Choroid plexus epithelial cell (primary cell): ENCODE measurements at regions not wholly inside any gene's neighbourhood (a gene's known extent, or its start where the extent isn't known, plus 50 kb on each side); places are given as distances from the start of the nearest gene placed in this dataset.
A peak's percentile ranks its signal among the peaks of the same experiment; 100 is the strongest.

Source experiments
- DNase-seq: peaks from one replicate; pipeline ENCODE4 v3.0.0-alpha.2; 2010; ENCODE audit warnings: low read depth
- H3K4me3 ChIP-seq: 2 replicates; pipeline ENCODE4 v1.5.1; 2011; ENCODE audit warnings: low read depth, mild to moderate bottlenecking, control low read depth, low read length, moderate library complexity
- TF ChIP-seq, protein P1 (sequence below): conservative IDR thresholded peaks from 2 replicates; pipeline ENCODE4 v1.5.1; 2011; ENCODE audit warnings: low read depth, mild to moderate bottlenecking, control low read depth, inconsistent platforms, low read length, moderate library complexity

GRCh38 chr2:120865656-120866055, 130.0 kb downstream of the GLI2 start:
- no peak for DNase-seq
- TF ChIP-seq, protein P1, sequence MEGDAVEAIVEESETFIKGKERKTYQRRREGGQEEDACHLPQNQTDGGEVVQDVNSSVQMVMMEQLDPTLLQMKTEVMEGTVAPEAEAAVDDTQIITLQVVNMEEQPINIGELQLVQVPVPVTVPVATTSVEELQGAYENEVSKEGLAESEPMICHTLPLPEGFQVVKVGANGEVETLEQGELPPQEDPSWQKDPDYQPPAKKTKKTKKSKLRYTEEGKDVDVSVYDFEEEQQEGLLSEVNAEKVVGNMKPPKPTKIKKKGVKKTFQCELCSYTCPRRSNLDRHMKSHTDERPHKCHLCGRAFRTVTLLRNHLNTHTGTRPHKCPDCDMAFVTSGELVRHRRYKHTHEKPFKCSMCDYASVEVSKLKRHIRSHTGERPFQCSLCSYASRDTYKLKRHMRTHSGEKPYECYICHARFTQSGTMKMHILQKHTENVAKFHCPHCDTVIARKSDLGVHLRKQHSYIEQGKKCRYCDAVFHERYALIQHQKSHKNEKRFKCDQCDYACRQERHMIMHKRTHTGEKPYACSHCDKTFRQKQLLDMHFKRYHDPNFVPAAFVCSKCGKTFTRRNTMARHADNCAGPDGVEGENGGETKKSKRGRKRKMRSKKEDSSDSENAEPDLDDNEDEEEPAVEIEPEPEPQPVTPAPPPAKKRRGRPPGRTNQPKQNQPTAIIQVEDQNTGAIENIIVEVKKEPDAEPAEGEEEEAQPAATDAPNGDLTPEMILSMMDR: no peak
- H3K4me3 ChIP-seq: no peak overlapping the region

DNA sequence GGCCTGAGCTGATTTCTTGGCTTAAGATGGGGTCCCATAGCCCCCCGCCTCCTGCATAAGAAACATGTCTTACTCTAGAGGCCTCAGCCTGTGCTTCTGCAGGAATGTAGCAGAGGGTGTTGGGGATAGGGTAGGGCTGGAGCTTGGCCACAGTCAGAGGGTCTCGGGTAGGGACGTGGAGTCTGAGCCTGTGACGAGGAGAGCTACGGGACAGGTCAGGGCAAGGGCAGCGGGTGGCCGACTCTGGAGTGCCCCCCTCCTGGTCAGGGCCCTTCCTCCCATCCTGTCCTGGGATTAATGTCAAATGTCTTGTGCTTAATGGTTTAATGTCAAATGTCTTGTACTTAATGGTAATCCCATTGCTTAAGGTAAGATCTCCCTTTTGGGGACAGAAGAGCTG, 130.4 kb downstream of the GLI2 start:
- H3K4me3 ChIP-seq: no peak overlapping the region
- TF ChIP-seq, protein P1: no peak
- DNase-seq: no peak

DNA sequence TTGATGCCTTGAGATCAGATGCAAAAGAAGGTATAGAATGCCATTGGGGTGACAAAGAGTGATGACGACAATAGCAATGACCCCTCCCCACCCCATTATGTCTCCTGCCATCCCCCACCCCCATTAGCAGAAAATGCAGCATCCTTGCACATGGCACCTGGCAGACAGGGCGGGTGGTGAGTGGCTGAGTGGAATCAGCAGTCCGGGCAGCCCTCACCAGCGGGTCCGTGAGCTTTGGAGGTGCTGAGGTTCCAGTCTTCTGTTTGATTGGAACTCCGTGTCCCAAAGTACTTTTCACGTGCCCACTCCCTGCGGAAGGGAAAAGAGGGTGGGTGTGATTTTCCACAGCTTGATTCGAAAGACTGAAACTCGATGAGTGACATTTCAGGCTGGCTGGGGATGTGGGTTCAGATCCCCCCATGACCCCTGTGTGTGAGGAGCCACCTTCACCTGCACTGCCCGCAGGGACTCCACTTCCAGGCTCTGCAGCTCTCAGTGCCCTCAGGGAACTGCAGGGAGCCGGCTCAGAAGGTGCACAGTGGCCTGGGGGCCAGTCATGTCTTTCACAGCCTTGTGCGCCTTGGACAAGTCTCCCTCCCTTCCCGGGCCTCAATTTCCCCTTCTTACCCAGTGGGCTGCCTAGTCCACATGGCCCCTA, 130.9 kb downstream of the GLI2 start:
- TF ChIP-seq, protein P1: no peak

DNA sequence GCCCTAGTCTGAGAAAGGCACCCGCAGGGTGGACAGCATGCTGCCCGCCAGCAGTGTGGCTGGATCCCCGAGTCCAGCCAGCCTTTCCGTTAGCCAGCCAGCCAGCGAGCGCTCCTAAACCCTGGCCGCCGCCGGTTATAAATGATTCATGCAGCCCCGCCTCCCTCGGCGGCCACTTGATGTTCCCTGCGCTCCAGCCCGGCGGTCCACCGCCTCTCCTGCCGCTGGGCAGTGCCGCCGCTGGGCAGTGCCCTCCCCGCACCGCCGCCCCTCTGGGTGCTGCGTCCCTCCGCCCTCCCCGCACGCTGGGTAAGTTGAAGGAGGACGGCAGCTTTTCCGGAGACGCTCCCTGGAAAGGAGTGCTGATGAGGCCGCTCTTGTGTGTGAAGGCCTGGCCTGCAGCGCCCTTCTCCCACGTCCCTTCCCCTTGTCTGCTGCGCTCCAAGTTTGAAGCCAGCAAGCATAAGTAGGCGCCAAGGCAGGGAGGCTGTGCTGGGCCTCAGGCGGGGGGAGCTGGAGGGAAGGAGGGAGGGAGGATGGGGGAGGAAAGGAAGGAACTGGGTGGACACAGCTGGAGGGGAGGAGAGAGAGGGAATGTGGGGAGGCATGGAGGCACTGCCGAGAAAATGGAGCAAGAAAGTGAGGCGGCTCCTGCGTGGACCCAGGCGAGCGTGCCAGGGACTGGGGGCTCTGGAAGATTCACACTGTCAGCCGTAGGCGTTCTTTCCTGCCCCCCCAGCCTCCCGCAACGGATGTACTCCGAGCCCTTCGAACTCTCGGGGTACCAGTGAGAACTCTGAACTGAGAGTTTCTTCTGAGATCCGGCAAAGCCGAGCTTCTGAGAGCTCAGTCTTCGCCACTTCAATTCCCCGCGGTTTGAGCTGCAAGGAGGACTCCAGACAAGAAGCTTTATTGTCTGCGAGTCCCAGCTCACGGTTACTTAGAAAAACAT, 131.9 kb downstream of the GLI2 start:
- peak; percentile 78 for DNase-seq
- TF ChIP-seq, protein P1: no peak
- H3K4me3 ChIP-seq: peak overlapping the region; percentile 63

More for the DNA sequence above, 130.9 kb downstream of the GLI2 start:
- H3K4me3 ChIP-seq: peak overlapping the region; percentile 63
- no peak for DNase-seq

DNA sequence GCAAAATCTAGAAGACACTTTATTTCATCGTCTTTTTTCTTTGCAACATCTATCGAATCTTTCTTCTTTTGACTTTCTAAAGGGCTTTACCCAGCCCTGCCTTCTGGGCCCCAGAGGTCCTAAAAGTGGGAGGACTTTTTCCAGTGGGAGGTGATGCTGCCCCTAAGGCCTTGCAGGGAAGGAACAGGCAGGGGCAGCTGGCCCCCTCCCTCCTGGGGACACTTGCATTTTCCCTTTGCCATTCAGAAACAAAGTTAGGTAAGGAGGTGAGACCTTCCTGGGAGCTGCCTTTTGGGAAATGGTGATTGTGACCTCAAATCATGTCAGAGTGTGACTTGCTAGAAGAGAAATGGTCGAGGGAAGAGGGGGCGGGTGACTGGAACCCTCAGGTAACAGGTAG, 132.7 kb downstream of the GLI2 start:
- DNase-seq: no peak
- TF ChIP-seq, protein P1: no peak
- no peak overlapping the region for H3K4me3 ChIP-seq

- H3K4me3 ChIP-seq: no peak overlapping the region
- DNase-seq: no peak
- TF ChIP-seq, protein P1: no peak
Measured at GRCh38 chr2:120869036-120869729, 133.5 kb downstream of the GLI2 start.
